Kidney epithelial cell (primary cell): ENCODE measurements at regions not wholly inside any gene's neighbourhood (a gene's known extent, or its start where the extent isn't known, plus 50 kb on each side); places are given as distances from the start of the nearest gene placed in this dataset.

Experiments
- DNase-seq: peaks from one replicate; pipeline ENCODE4 v3.0.0-alpha.2; 2010; ENCODE audit warnings: low read depth
- H3K27me3 ChIP-seq: 2 replicates; pipeline ENCODE4 v1.6.0; 2011; ENCODE audit warnings: low read length; ENCODE audit not compliant: control insufficient read depth, insufficient read depth
- H3K36me3 ChIP-seq: 2 replicates; pipeline ENCODE4 v1.5.1; 2011; ENCODE audit warnings: low read length; ENCODE audit not compliant: control insufficient read depth, insufficient read depth
- H3K4me3 ChIP-seq: 2 replicates; pipeline ENCODE4 v1.5.1; 2011; ENCODE audit warnings: low read depth, mild to moderate bottlenecking, control low read depth, low read length
- TF ChIP-seq, protein P1 (sequence below): IDR thresholded peaks from 2 replicates; pipeline ENCODE4 v1.5.1; 2011; ENCODE audit warnings: mild to moderate bottlenecking, moderate library complexity, low read length, control low read depth, inconsistent platforms; ENCODE audit not compliant: insufficient read depth, poor library complexity, severe bottlenecking

DNA sequence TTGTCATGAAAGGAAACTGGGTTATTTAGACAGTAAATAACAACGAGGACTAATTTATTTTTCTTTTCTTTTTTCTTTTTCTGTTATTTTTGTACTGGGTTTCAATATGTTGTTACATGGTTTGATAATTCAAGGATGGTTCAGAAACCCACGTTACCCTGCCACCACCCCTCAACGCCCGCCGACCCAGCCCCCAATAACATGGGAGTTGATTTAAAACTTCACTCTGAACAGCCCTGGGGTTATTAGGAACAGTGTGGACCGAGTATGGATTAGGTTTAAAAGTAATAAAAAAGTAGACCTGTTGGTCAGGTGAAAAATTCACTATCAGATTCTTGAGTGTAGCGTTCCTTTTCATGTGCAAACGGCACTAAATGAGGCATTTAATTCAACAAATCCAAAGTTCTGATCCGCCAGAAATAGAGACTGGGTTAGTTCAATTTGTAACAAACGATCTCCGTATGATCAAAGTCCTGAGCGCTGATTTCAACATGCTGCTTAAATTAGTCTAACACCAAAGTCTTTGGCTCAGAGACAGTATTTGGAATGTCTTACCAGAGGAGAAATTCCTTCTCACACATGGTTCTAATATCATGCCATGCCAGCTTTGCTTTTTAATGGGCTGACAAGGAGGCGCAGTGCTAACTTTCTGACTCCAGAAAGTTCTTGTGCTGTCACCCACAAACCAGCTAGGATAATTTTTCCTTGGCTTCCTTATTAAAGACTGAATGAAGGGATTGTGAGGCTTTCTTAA is 173.1 kb upstream of the IRX3 start:
- H3K4me3 ChIP-seq = no peak overlapping the region
- no peaks in the 10 kb centered on the region for H3K36me3 ChIP-seq
- H3K27me3 ChIP-seq = no peaks in the 10 kb centered on the region
- TF ChIP-seq, protein P1, sequence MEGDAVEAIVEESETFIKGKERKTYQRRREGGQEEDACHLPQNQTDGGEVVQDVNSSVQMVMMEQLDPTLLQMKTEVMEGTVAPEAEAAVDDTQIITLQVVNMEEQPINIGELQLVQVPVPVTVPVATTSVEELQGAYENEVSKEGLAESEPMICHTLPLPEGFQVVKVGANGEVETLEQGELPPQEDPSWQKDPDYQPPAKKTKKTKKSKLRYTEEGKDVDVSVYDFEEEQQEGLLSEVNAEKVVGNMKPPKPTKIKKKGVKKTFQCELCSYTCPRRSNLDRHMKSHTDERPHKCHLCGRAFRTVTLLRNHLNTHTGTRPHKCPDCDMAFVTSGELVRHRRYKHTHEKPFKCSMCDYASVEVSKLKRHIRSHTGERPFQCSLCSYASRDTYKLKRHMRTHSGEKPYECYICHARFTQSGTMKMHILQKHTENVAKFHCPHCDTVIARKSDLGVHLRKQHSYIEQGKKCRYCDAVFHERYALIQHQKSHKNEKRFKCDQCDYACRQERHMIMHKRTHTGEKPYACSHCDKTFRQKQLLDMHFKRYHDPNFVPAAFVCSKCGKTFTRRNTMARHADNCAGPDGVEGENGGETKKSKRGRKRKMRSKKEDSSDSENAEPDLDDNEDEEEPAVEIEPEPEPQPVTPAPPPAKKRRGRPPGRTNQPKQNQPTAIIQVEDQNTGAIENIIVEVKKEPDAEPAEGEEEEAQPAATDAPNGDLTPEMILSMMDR = no peak
- no peak for DNase-seq

DNA sequence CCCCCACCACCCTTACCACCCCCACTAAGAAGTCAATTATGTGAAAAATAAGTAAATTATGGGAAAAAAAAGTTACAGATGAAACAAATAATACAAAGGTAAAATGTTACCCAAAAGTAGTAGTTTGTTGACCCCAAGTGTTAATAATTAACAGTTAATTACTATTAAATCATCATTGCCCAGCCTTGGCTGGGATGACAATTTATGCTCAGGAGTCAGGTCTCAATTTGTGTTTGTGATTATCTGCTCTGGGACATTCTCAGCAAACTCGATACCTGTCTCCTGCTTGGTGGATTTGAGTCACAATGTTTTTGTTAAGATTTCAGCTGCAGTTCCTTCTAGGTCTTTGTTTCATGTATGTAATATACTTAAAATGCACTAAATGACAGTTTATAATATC is 172.3 kb upstream of the IRX3 start:
- no peak overlapping the region for H3K4me3 ChIP-seq
- no peaks in the 10 kb centered on the region for H3K27me3 ChIP-seq
- DNase-seq = no peak
- TF ChIP-seq, protein P1 = no peak
- H3K36me3 ChIP-seq = no peaks in the 10 kb centered on the region

DNA sequence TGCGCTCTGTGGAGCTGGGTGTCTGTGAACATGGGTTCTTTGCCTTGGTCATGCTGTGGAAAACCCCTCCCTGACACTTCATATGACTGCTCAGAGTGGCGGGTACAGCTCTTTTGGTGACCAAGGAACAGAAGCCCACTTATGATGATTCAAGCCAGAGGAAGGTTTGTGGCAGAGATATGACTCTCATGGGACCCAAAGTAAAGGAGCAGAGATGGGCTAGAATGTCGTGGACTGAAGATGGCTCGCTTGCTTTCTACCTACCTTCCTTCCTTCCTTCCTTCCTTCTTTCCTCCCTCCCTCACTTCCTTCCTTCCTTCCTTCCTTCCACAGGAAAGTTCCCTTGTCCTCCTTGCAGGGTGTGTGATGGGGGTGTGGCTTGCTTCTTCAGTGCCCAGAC is 169.7 kb upstream of the IRX3 start:
- H3K27me3 ChIP-seq = no peaks in the 10 kb centered on the region
- TF ChIP-seq, protein P1 = no peak
- no peak overlapping the region for H3K4me3 ChIP-seq
- no peaks in the 10 kb centered on the region for H3K36me3 ChIP-seq
- no peak for DNase-seq

DNA sequence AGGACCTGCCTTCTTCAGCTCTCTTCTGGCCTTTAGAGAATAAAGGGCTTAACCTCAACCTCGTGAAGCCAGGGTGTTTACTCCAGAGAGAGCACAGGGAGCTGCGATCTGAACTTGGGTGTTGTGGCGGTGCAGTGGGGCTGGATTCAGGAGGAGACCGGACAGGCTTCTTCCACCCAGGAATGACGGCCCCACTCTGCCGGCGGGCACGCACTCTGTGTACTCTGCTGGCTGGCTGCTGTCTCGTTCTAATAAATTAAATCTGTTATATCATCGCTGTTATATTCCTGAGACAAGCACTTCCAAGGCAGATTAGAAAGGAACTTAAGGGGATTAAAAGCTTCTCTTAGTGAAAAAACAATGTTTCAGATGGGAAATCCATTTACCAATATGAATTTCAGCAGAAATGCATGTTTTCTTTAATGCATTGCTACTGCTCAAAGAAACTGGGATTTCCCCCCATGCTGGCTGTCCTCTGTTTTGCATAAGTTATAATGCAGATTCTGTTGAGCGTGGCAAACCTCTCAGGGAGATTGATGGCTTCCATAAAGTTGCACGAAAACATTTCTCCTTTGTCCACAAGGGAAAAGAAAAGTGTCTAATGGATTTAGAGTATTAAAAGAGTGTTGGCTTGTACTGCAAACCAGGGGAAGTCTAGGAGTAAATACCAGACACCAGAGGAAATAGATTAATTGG is 168.6 kb upstream of the IRX3 start:
- H3K36me3 ChIP-seq = no peaks in the 10 kb centered on the region
- DNase-seq = no peak

DNA sequence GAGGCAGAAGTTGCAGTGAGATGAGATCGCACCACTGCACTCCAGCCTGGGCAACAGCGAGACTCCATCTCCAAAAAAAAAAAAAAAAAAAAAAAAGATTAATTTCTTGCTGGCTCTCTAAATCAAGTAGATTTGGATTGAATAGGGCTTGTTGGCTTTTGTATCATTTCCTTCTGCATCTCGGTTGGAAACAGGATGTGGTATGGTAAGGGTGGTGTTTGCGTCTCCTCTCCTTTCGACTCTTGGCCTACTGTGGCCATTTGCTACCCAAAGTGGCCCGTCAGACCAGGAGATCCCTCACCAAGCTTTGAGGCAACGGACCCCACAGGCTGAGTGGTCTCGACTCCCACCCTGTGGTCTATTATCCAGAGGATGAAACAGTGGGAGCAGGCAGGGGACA is 168.0 kb upstream of the IRX3 start:
- DNase-seq = no peak
- Histone ChIP-seq H3K27me3 (no peaks in the 10 kb centered on the region), H3K4me3 (no peak overlapping the region), H3K36me3 (no peaks in the 10 kb centered on the region)
- TF ChIP-seq, protein P1 = no peak

More for the DNA sequence above, 168.6 kb upstream of the IRX3 start:
- Histone ChIP-seq H3K4me3 (no peak overlapping the region), H3K27me3 (no peaks in the 10 kb centered on the region)
- TF ChIP-seq, protein P1 = no peak
